ENCODE measurements at regions not wholly inside any gene's neighbourhood (a gene's known extent, or its start where the extent isn't known, plus 50 kb on each side); places are given as distances from the start of the nearest gene placed in this dataset.
"Not testable (repeated sequence)": the region's sequence is repeated elsewhere in the genome, so short reads cannot be mapped to it uniquely, and the experiment has no call there.

GRCh38 chr2:83877261-83877660 lies 581.8 kb downstream of the SUCLG1 start:
- H3K27ac ChIP-seq (ENCODE audit: low read depth, low read length); H3K9ac ChIP-seq (ENCODE audit: low read depth in 1 of 2, low read length in 2 of 2); H3K36me3 ChIP-seq (ENCODE audit: control insufficient read depth in 1 of 2, insufficient read depth in 2 of 2, low read length in 2 of 2); H3K4me3 ChIP-seq (ENCODE audit: low read depth in 1 of 2, low read length in 2 of 2); H3K9me3 ChIP-seq (ENCODE audit: control insufficient read depth in 1 of 2, low read length in 2 of 2); H3K27me3 ChIP-seq (ENCODE audit: control insufficient read depth in 1 of 2, insufficient read depth in 2 of 2, low read length in 2 of 2); H3K4me1 ChIP-seq (ENCODE audit: control insufficient read depth in 1 of 2, insufficient read depth in 2 of 2, low read length in 2 of 2): not testable (repeated sequence)

GRCh38 chr2:83874712-83875430 lies 584.2 kb downstream of the SUCLG1 start:
- H3K9me3 ChIP-seq (ENCODE audit: control insufficient read depth in 1 of 2, low read length in 2 of 2): peaks cover 2 to 5% of the 10 kb centered on the region in 2 donors
- no peaks in the 10 kb centered on the region for H3K4me1 ChIP-seq (ENCODE audit: control insufficient read depth in 1 of 2, insufficient read depth in 2 of 2, low read length in 2 of 2)
- no peaks in the 10 kb centered on the region for H3K36me3 ChIP-seq (ENCODE audit: control insufficient read depth in 1 of 2, insufficient read depth in 2 of 2, low read length in 2 of 2)
- H3K27me3 ChIP-seq (ENCODE audit: control insufficient read depth in 1 of 2, insufficient read depth in 2 of 2, low read length in 2 of 2): no peaks in the 10 kb centered on the region
- H3K4me3 ChIP-seq (ENCODE audit: low read depth in 1 of 2, low read length in 2 of 2): no peak overlapping the region
- no peak overlapping the region for H3K9ac ChIP-seq (ENCODE audit: low read depth in 1 of 2, low read length in 2 of 2)
- H3K27ac ChIP-seq (ENCODE audit: low read depth, low read length): no peak overlapping the region

GRCh38 chr2:83874066-83874465 lies 585.0 kb downstream of the SUCLG1 start:
- H3K27ac ChIP-seq (ENCODE audit: low read depth, low read length): no peak overlapping the region
- H3K9me3 ChIP-seq (ENCODE audit: control insufficient read depth in 1 of 2, low read length in 2 of 2): peaks cover 2 to 5% of the 10 kb centered on the region in 2 donors
- no peak overlapping the region for H3K4me3 ChIP-seq (ENCODE audit: low read depth in 1 of 2, low read length in 2 of 2)
- H3K36me3 ChIP-seq (ENCODE audit: control insufficient read depth in 1 of 2, insufficient read depth in 2 of 2, low read length in 2 of 2): no peaks in the 10 kb centered on the region
- no peak overlapping the region for H3K9ac ChIP-seq (ENCODE audit: low read depth in 1 of 2, low read length in 2 of 2)
- no peaks in the 10 kb centered on the region for H3K4me1 ChIP-seq (ENCODE audit: control insufficient read depth in 1 of 2, insufficient read depth in 2 of 2, low read length in 2 of 2)
- H3K27me3 ChIP-seq (ENCODE audit: control insufficient read depth in 1 of 2, insufficient read depth in 2 of 2, low read length in 2 of 2): no peaks in the 10 kb centered on the region

- H3K9ac ChIP-seq (ENCODE audit: low read depth in 1 of 2, low read length in 2 of 2): no peak overlapping the region
- H3K27me3 ChIP-seq (ENCODE audit: control insufficient read depth in 1 of 2, insufficient read depth in 2 of 2, low read length in 2 of 2): no peaks in the 10 kb centered on the region
- peaks cover 0 to 5% of the 10 kb centered on the region in 2 donors for H3K9me3 ChIP-seq (ENCODE audit: control insufficient read depth in 1 of 2, low read length in 2 of 2)
- no peaks in the 10 kb centered on the region for H3K4me1 ChIP-seq (ENCODE audit: control insufficient read depth in 1 of 2, insufficient read depth in 2 of 2, low read length in 2 of 2)
- H3K27ac ChIP-seq (ENCODE audit: low read depth, low read length): no peak overlapping the region
- H3K4me3 ChIP-seq (ENCODE audit: low read depth in 1 of 2, low read length in 2 of 2): no peak overlapping the region
- H3K36me3 ChIP-seq (ENCODE audit: control insufficient read depth in 1 of 2, insufficient read depth in 2 of 2, low read length in 2 of 2): no peaks in the 10 kb centered on the region
These were observed 586.0 kb downstream of the SUCLG1 start for GRCh38 chr2:83873110-83873509.

GRCh38 chr2:83866211-83866610 lies 592.9 kb downstream of the SUCLG1 start:
- Histone ChIP-seq H3K27ac (ENCODE audit: low read depth, low read length) (no peak overlapping the region), H3K4me3 (ENCODE audit: low read depth in 1 of 2, low read length in 2 of 2) (no peak overlapping the region), H3K27me3 (ENCODE audit: control insufficient read depth in 1 of 2, insufficient read depth in 2 of 2, low read length in 2 of 2) (no peaks in the 10 kb centered on the region), H3K9ac (ENCODE audit: low read depth in 1 of 2, low read length in 2 of 2) (no peak overlapping the region), H3K4me1 (ENCODE audit: control insufficient read depth in 1 of 2, insufficient read depth in 2 of 2, low read length in 2 of 2) (no peaks in the 10 kb centered on the region), H3K36me3 (ENCODE audit: control insufficient read depth in 1 of 2, insufficient read depth in 2 of 2, low read length in 2 of 2) (no peaks in the 10 kb centered on the region), H3K9me3 (ENCODE audit: control insufficient read depth in 1 of 2, low read length in 2 of 2) (no peaks in the 10 kb centered on the region)

- Histone ChIP-seq H3K9me3 (ENCODE audit: control insufficient read depth in 1 of 2, low read length in 2 of 2) (no peaks in the 10 kb centered on the region), H3K27ac (ENCODE audit: low read depth, low read length) (no peak overlapping the region), H3K9ac (ENCODE audit: low read depth in 1 of 2, low read length in 2 of 2) (no peak overlapping the region), H3K36me3 (ENCODE audit: control insufficient read depth in 1 of 2, insufficient read depth in 2 of 2, low read length in 2 of 2) (no peaks in the 10 kb centered on the region), H3K4me1 (ENCODE audit: control insufficient read depth in 1 of 2, insufficient read depth in 2 of 2, low read length in 2 of 2) (no peaks in the 10 kb centered on the region), H3K27me3 (ENCODE audit: control insufficient read depth in 1 of 2, insufficient read depth in 2 of 2, low read length in 2 of 2) (no peaks in the 10 kb centered on the region), H3K4me3 (ENCODE audit: low read depth in 1 of 2, low read length in 2 of 2) (no peak overlapping the region)
These were observed 596.5 kb downstream of the SUCLG1 start for GRCh38 chr2:83862600-83862999.

GRCh38 chr2:83860320-83860719 lies 598.8 kb downstream of the SUCLG1 start:
- Histone ChIP-seq H3K27ac (ENCODE audit: low read depth, low read length) (no peak overlapping the region), H3K36me3 (ENCODE audit: control insufficient read depth in 1 of 2, insufficient read depth in 2 of 2, low read length in 2 of 2) (no peaks in the 10 kb centered on the region), H3K9ac (ENCODE audit: low read depth in 1 of 2, low read length in 2 of 2) (no peak overlapping the region), H3K27me3 (ENCODE audit: control insufficient read depth in 1 of 2, insufficient read depth in 2 of 2, low read length in 2 of 2) (no peaks in the 10 kb centered on the region), H3K9me3 (ENCODE audit: control insufficient read depth in 1 of 2, low read length in 2 of 2) (no peaks in the 10 kb centered on the region), H3K4me1 (ENCODE audit: control insufficient read depth in 1 of 2, insufficient read depth in 2 of 2, low read length in 2 of 2) (no peaks in the 10 kb centered on the region), H3K4me3 (ENCODE audit: low read depth in 1 of 2, low read length in 2 of 2) (no peak overlapping the region)

GRCh38 chr2:83859553-83859952 lies 599.5 kb downstream of the SUCLG1 start:
- Histone ChIP-seq H3K36me3 (ENCODE audit: control insufficient read depth in 1 of 2, insufficient read depth in 2 of 2, low read length in 2 of 2) (no peaks in the 10 kb centered on the region), H3K4me1 (ENCODE audit: control insufficient read depth in 1 of 2, insufficient read depth in 2 of 2, low read length in 2 of 2) (no peaks in the 10 kb centered on the region), H3K4me3 (ENCODE audit: low read depth in 1 of 2, low read length in 2 of 2) (no peak overlapping the region), H3K9ac (ENCODE audit: low read depth in 1 of 2, low read length in 2 of 2) (no peak overlapping the region), H3K27ac (ENCODE audit: low read depth, low read length) (no peak overlapping the region), H3K27me3 (ENCODE audit: control insufficient read depth in 1 of 2, insufficient read depth in 2 of 2, low read length in 2 of 2) (no peaks in the 10 kb centered on the region), H3K9me3 (ENCODE audit: control insufficient read depth in 1 of 2, low read length in 2 of 2) (no peaks in the 10 kb centered on the region)

- no peaks in the 10 kb centered on the region for H3K4me1 ChIP-seq (ENCODE audit: control insufficient read depth in 1 of 2, insufficient read depth in 2 of 2, low read length in 2 of 2)
- H3K9ac ChIP-seq (ENCODE audit: low read depth in 1 of 2, low read length in 2 of 2): no peak overlapping the region
- H3K27ac ChIP-seq (ENCODE audit: low read depth, low read length): no peak overlapping the region
- no peaks in the 10 kb centered on the region for H3K9me3 ChIP-seq (ENCODE audit: control insufficient read depth in 1 of 2, low read length in 2 of 2)
- no peaks in the 10 kb centered on the region for H3K36me3 ChIP-seq (ENCODE audit: control insufficient read depth in 1 of 2, insufficient read depth in 2 of 2, low read length in 2 of 2)
- H3K27me3 ChIP-seq (ENCODE audit: control insufficient read depth in 1 of 2, insufficient read depth in 2 of 2, low read length in 2 of 2): no peaks in the 10 kb centered on the region
- no peak overlapping the region for H3K4me3 ChIP-seq (ENCODE audit: low read depth in 1 of 2, low read length in 2 of 2)
These were observed 608.0 kb downstream of the SUCLG1 start for GRCh38 chr2:83851066-83851465.

- H3K4me1 ChIP-seq (ENCODE audit: control insufficient read depth in 1 of 2, insufficient read depth in 2 of 2, low read length in 2 of 2): no peaks in the 10 kb centered on the region
- no peak overlapping the region for H3K9ac ChIP-seq (ENCODE audit: low read depth in 1 of 2, low read length in 2 of 2)
- H3K9me3 ChIP-seq (ENCODE audit: control insufficient read depth in 1 of 2, low read length in 2 of 2): no peaks in the 10 kb centered on the region
- no peaks in the 10 kb centered on the region for H3K36me3 ChIP-seq (ENCODE audit: control insufficient read depth in 1 of 2, insufficient read depth in 2 of 2, low read length in 2 of 2)
- no peak overlapping the region for H3K4me3 ChIP-seq (ENCODE audit: low read depth in 1 of 2, low read length in 2 of 2)
- no peaks in the 10 kb centered on the region for H3K27me3 ChIP-seq (ENCODE audit: control insufficient read depth in 1 of 2, insufficient read depth in 2 of 2, low read length in 2 of 2)
- H3K27ac ChIP-seq (ENCODE audit: low read depth, low read length): no peak overlapping the region
These were observed 608.9 kb downstream of the SUCLG1 start for GRCh38 chr2:83850071-83850725.

Measured in duodenal mucosa (tissue), 2 donors.